ENCODE measurements at regions not wholly inside any gene's neighbourhood (a gene's known extent, or its start where the extent isn't known, plus 50 kb on each side); places are given as distances from the start of the nearest gene placed in this dataset.
"Not testable (repeated sequence)": the region's sequence is repeated elsewhere in the genome, so short reads cannot be mapped to it uniquely, and the experiment has no call there.

GRCh38 chr3:127491909-127492308 lies 98.6 kb downstream of the TPRA1 start:
- Histone ChIP-seq H3K9me3 (no peaks in the 10 kb centered on the region), H3K36me3 (ENCODE audit: control insufficient read depth, insufficient read depth, low read length) (no peaks in the 10 kb centered on the region), H3K4me3 (ENCODE audit: low read depth, low read length) (no peak overlapping the region), H3K27me3 (replicated peaks; ENCODE audit: control insufficient read depth, insufficient read depth, low read length) (no peaks in the 10 kb centered on the region), H3K4me1 (no peaks in the 10 kb centered on the region)
- TF ChIP-seq CTCF (IDR thresholded peaks at IDR 0.05; ENCODE audit: insufficient read depth in 1 of 2, low read depth in 1 of 2, low read length in 1 of 2, severe bottlenecking in 1 of 2, unreplicated experiment in 1 of 2) = no peak
- no peaks in the 10 kb centered on the region for H3K4me1 Mint-ChIP-seq (ENCODE audit: low read depth, unreplicated experiment)
- H3K27ac Mint-ChIP-seq (ENCODE audit: unreplicated experiment) = no peak overlapping the region
- H3K27me3 Mint-ChIP-seq (ENCODE audit: insufficient read depth, unreplicated experiment) = peaks cover 16% of the 10 kb centered on the region
- ChIA-PET POLR2A (no interaction called here), CTCF (no interaction called here)
- no peaks in the 10 kb centered on the region for H3K36me3 Mint-ChIP-seq (ENCODE audit: insufficient read depth, unreplicated experiment)
- DNase-seq = no peak
- intact Hi-C loops (cut with micrococcal nuclease; ENCODE audit: unreplicated experiment) = no loop called here
- no peak overlapping the region for H3K4me3 Mint-ChIP-seq (ENCODE audit: unreplicated experiment)
- no TSS peak for BruUV-seq (replicated peaks)
- no peaks in the 10 kb centered on the region for H3K9me3 Mint-ChIP-seq (ENCODE audit: unreplicated experiment)

- no peaks in the 10 kb centered on the region for H3K4me1 ChIP-seq
- H3K27me3 ChIP-seq (replicated peaks; ENCODE audit: control insufficient read depth, insufficient read depth, low read length) = no peaks in the 10 kb centered on the region
- CTCF ChIA-PET = no interaction called here
- no peak overlapping the region for H3K27ac Mint-ChIP-seq (ENCODE audit: unreplicated experiment)
- intact Hi-C loops (cut with micrococcal nuclease; ENCODE audit: unreplicated experiment) = no loop called here
- H3K9me3 Mint-ChIP-seq (ENCODE audit: unreplicated experiment) = no peaks in the 10 kb centered on the region
- TF ChIP-seq CTCF (IDR thresholded peaks at IDR 0.05; ENCODE audit: insufficient read depth in 1 of 2, low read depth in 1 of 2, low read length in 1 of 2, severe bottlenecking in 1 of 2, unreplicated experiment in 1 of 2) = no peak
- H3K9me3 ChIP-seq = no peaks in the 10 kb centered on the region
- POLR2A ChIA-PET = no interaction called here
- DNase-seq = no peak
- no peak overlapping the region for H3K4me3 Mint-ChIP-seq (ENCODE audit: unreplicated experiment)
- H3K36me3 Mint-ChIP-seq (ENCODE audit: insufficient read depth, unreplicated experiment) = no peaks in the 10 kb centered on the region
- no peaks in the 10 kb centered on the region for H3K36me3 ChIP-seq (ENCODE audit: control insufficient read depth, insufficient read depth, low read length)
- BruUV-seq (replicated peaks) = no TSS peak
- H3K27me3 Mint-ChIP-seq (ENCODE audit: insufficient read depth, unreplicated experiment) = peaks cover 16% of the 10 kb centered on the region
- H3K4me3 ChIP-seq (ENCODE audit: low read depth, low read length) = no peak overlapping the region
- no peaks in the 10 kb centered on the region for H3K4me1 Mint-ChIP-seq (ENCODE audit: low read depth, unreplicated experiment)
Observed at GRCh38 chr3:127491323-127491722, 99.2 kb downstream of the TPRA1 start.

- H3K9me3 Mint-ChIP-seq (ENCODE audit: unreplicated experiment); H3K36me3 ChIP-seq (ENCODE audit: control insufficient read depth, insufficient read depth, low read length); H3K9me3 ChIP-seq; intact Hi-C loops (cut with micrococcal nuclease; ENCODE audit: unreplicated experiment); DNase-seq; H3K36me3 Mint-ChIP-seq (ENCODE audit: insufficient read depth, unreplicated experiment); H3K4me1 ChIP-seq; H3K4me3 ChIP-seq (ENCODE audit: low read depth, low read length); POLR2A ChIA-PET; H3K4me3 Mint-ChIP-seq (ENCODE audit: unreplicated experiment); H3K27ac Mint-ChIP-seq (ENCODE audit: unreplicated experiment); H3K4me1 Mint-ChIP-seq (ENCODE audit: low read depth, unreplicated experiment); H3K27me3 ChIP-seq (replicated peaks; ENCODE audit: control insufficient read depth, insufficient read depth, low read length); BruUV-seq (replicated peaks): not testable (repeated sequence)
- CTCF ChIA-PET = interaction anchor here (0.6 kb wide), 2 partner anchors 35 to 562 kb away, joined by 3 to 4 read pairs; no protein-coding TSS in a partner anchor
- H3K27me3 Mint-ChIP-seq (ENCODE audit: insufficient read depth, unreplicated experiment) = peaks cover 16% of the 10 kb centered on the region
Observed at GRCh38 chr3:127491024-127491305, 99.6 kb downstream of the TPRA1 start.

Data from Caco-2 (cell line).